ENCODE measurements at regions not wholly inside any gene's neighbourhood (a gene's known extent, or its start where the extent isn't known, plus 50 kb on each side); places are given as distances from the start of the nearest gene placed in this dataset.

DNA sequence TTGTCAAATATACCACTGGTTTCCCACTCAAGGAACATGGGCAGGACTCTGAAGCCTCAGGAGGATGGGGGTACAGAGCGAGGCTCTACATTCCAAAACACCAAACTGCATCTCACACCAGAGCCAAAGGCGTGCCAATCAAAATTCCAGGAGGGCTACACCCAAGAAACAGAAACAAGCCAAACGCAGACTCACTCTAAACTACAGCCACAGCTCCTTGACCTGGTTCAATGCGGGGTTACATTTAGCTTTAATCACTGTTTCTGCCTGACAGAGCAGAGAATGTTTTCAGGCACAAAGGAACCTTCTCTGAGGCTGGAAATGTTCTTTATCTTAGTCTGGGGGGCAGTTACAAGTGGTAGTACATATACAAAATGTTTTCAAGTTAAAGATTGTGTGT lies 2121.5 kb upstream of the AGA start:
- H3K4me3 ChIP-seq: no peak overlapping the region
- H3K9me3 ChIP-seq: no peaks in the 10 kb centered on the region
- no peaks in the 10 kb centered on the region for H3K27me3 ChIP-seq
- intact Hi-C loops (cut with DNase I): no loop called here
- DNase-seq (ENCODE audit: extremely low spot score in 2 of 2): no peak
- TF ChIP-seq, protein P1, sequence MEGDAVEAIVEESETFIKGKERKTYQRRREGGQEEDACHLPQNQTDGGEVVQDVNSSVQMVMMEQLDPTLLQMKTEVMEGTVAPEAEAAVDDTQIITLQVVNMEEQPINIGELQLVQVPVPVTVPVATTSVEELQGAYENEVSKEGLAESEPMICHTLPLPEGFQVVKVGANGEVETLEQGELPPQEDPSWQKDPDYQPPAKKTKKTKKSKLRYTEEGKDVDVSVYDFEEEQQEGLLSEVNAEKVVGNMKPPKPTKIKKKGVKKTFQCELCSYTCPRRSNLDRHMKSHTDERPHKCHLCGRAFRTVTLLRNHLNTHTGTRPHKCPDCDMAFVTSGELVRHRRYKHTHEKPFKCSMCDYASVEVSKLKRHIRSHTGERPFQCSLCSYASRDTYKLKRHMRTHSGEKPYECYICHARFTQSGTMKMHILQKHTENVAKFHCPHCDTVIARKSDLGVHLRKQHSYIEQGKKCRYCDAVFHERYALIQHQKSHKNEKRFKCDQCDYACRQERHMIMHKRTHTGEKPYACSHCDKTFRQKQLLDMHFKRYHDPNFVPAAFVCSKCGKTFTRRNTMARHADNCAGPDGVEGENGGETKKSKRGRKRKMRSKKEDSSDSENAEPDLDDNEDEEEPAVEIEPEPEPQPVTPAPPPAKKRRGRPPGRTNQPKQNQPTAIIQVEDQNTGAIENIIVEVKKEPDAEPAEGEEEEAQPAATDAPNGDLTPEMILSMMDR (IDR thresholded peaks at IDR 0.05): no peak
- TF ChIP-seq POLR2A (IDR thresholded peaks at IDR 0.05) (no peak), POLR2AphosphoS5 (IDR thresholded peaks at IDR 0.05; ENCODE audit: insufficient read depth in 1 of 2, low read depth in 1 of 2) (no peak)
- no peaks in the 10 kb centered on the region for H3K36me3 ChIP-seq
- H3K27ac ChIP-seq: no peak overlapping the region
- H3K4me1 ChIP-seq: no peaks in the 10 kb centered on the region

DNA sequence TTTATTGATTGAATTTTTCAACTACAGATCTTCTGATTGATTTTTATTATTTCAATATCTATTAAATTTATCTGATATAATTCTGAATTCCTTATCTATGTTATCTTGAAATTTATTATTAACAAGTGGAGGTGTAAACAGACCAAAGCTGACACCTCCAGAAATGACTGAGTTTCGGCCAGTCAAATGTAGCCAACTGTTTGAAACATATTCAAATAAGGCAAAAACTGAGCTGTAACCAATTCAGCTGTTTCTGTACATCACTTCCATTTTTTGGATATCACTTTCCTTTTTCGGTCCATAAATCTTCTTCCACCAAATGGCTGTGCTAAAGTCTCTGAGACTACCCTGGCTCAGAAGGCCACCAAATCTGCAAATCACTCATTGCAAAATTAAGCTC lies 2127.3 kb upstream of the AGA start:
- no peak overlapping the region for H3K27ac ChIP-seq
- no peak for DNase-seq (ENCODE audit: extremely low spot score in 2 of 2)
- no peaks in the 10 kb centered on the region for H3K27me3 ChIP-seq
- no peak overlapping the region for H3K4me3 ChIP-seq
- H3K4me1 ChIP-seq: no peaks in the 10 kb centered on the region
- intact Hi-C loops (cut with DNase I): no loop called here
- no peak for TF ChIP-seq POLR2A (IDR thresholded peaks at IDR 0.05)
- TF ChIP-seq, protein P1 (IDR thresholded peaks at IDR 0.05): no peak
- no peaks in the 10 kb centered on the region for H3K36me3 ChIP-seq
- H3K9me3 ChIP-seq: no peaks in the 10 kb centered on the region

DNA sequence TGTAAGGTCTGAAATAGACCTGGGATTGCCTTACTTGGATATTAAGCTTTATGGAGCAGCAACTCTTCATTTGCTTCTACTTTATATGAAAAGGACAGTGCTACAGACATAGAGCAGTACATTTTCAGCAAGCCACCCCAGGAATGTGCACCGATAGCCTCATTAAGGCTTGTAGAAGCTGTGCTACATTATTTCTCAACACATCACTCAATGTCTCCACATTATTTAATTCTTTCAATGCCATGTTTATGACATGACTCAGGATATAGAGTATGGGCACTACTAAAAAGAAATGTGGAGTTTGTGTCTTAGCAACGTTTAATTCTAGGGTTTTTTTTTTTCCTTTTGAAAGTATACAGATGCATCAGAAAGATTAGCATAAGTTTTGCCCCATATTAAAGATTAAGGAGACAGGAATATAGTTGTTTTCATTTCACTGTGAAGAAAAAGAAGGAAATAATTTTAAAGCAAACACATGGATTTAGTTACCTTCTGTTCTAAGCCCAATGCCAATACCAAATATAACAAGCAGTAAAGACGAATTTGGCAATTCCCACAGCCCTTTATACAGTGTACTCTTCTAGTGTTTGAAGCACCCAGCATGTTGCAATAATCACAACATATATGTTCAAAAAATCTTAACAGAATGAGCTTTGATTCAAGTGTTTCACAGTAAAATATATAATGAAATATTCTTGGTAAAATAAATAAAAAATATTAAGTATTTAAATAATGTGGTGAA lies 2140.1 kb upstream of the AGA start:
- H3K4me3 ChIP-seq: no peak overlapping the region
- intact Hi-C loops (cut with DNase I): no loop called here
- H3K27me3 ChIP-seq: no peaks in the 10 kb centered on the region
- H3K4me1 ChIP-seq: no peaks in the 10 kb centered on the region
- no peak for TF ChIP-seq POLR2AphosphoS5 (IDR thresholded peaks at IDR 0.05; ENCODE audit: insufficient read depth in 1 of 2, low read depth in 1 of 2)
- TF ChIP-seq, protein P1 (IDR thresholded peaks at IDR 0.05): no peak
- no peak for TF ChIP-seq POLR2A (IDR thresholded peaks at IDR 0.05)
- no peaks in the 10 kb centered on the region for H3K9me3 ChIP-seq
- H3K36me3 ChIP-seq: no peaks in the 10 kb centered on the region
- no peak for DNase-seq (ENCODE audit: extremely low spot score in 2 of 2)
- no peak overlapping the region for H3K27ac ChIP-seq

DNA sequence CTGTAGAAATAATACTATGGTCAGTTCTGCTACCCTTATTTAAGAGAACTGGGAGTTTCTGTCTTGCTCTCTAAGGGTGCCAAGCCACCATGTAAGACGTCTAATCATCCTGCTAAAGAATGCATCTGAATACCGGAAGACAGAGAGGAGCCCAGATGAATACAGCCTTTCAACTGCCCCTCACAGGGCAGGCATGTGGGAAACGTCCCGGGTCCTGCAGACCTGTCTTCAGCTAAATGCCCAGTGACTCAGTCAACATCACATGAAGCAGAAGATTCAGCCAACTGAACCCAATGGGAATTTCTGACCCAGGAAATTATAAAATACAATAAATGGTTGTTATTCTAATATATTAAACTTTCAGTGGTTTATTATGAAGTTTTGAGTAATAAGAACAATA lies 2141.0 kb upstream of the AGA start:
- no peaks in the 10 kb centered on the region for H3K36me3 ChIP-seq
- no peaks in the 10 kb centered on the region for H3K9me3 ChIP-seq
- no peaks in the 10 kb centered on the region for H3K4me1 ChIP-seq
- intact Hi-C loops (cut with DNase I): no loop called here
- no peak overlapping the region for H3K27ac ChIP-seq
- no peak for TF ChIP-seq POLR2A (IDR thresholded peaks at IDR 0.05)
- TF ChIP-seq, protein P1 (IDR thresholded peaks at IDR 0.05): no peak
- no peak for TF ChIP-seq POLR2AphosphoS5 (IDR thresholded peaks at IDR 0.05; ENCODE audit: insufficient read depth in 1 of 2, low read depth in 1 of 2)
- H3K4me3 ChIP-seq: no peak overlapping the region
- H3K27me3 ChIP-seq: no peaks in the 10 kb centered on the region
- no peak for DNase-seq (ENCODE audit: extremely low spot score in 2 of 2)

DNA sequence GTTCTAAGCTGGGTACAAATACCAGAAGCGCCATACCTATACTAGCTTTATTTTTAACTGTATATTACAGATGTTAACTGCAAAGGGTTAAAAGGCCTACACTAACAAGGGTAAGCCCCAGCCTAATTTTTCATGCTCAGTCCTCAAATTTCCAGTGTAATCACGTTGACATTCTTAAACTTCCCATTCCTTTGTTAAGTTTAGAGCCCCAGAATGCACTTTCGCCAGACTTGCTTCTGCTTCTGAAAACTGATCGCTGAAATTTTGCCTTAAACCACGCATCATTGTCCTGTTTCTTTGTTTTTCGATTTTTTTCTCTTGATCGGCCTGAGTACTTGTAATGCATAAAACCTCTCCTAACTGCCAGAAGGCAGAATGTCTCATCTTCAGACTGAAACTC lies 2141.9 kb upstream of the AGA start:
- H3K36me3 ChIP-seq: no peaks in the 10 kb centered on the region
- TF ChIP-seq POLR2AphosphoS5 (IDR thresholded peaks at IDR 0.05; ENCODE audit: insufficient read depth in 1 of 2, low read depth in 1 of 2) (no peak), POLR2A (IDR thresholded peaks at IDR 0.05) (no peak)
- TF ChIP-seq, protein P1 (IDR thresholded peaks at IDR 0.05): no peak
- no peaks in the 10 kb centered on the region for H3K27me3 ChIP-seq
- intact Hi-C loops (cut with DNase I): no loop called here
- no peak for DNase-seq (ENCODE audit: extremely low spot score in 2 of 2)
- H3K4me3 ChIP-seq: no peak overlapping the region
- no peaks in the 10 kb centered on the region for H3K4me1 ChIP-seq
- no peaks in the 10 kb centered on the region for H3K9me3 ChIP-seq
- no peak overlapping the region for H3K27ac ChIP-seq

Data from vagina (tissue), 2 donors.